GM12864 (cell line): ENCODE measurements at regions not wholly inside any gene's neighbourhood (a gene's known extent, or its start where the extent isn't known, plus 50 kb on each side); places are given as distances from the start of the nearest gene placed in this dataset.

Experiments
- DNase-seq: peaks from one replicate; pipeline ENCODE4 v3.0.0-alpha.2; 2011; ENCODE audit warnings: low read depth
- H3K4me3 ChIP-seq: 2 replicates; pipeline ENCODE4 v1.5.1; 2011; ENCODE audit warnings: mild to moderate bottlenecking, low read depth, low read length, control low read depth
- TF ChIP-seq, protein P1 (sequence below): IDR thresholded peaks from 2 replicates; pipeline ENCODE4 v1.5.1; 2011; ENCODE audit warnings: low read depth, mild to moderate bottlenecking, moderate library complexity, low read length, control low read depth, inconsistent platforms; ENCODE audit errors: missing control alignments

DNA sequence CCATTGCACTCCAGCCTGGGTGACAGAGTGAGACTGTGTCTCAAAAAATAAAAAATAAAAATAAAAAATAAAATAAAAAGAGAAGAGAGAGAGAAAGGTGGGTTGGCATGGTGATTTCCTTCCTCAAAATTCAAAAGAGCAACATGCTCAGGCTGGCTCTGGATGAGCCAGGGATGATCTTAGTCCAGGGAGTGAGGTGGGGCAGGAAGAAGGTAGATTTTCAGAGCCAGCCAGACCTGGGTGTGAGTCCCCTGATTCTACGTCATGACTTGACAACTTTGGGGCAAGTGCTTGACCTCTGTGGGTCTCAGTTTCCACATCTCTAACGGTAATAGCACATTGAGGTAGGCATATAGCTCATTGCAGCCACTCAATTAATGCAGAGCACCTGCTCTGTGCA is 109.4 kb upstream of the CTBP2 start:
- TF ChIP-seq, protein P1, sequence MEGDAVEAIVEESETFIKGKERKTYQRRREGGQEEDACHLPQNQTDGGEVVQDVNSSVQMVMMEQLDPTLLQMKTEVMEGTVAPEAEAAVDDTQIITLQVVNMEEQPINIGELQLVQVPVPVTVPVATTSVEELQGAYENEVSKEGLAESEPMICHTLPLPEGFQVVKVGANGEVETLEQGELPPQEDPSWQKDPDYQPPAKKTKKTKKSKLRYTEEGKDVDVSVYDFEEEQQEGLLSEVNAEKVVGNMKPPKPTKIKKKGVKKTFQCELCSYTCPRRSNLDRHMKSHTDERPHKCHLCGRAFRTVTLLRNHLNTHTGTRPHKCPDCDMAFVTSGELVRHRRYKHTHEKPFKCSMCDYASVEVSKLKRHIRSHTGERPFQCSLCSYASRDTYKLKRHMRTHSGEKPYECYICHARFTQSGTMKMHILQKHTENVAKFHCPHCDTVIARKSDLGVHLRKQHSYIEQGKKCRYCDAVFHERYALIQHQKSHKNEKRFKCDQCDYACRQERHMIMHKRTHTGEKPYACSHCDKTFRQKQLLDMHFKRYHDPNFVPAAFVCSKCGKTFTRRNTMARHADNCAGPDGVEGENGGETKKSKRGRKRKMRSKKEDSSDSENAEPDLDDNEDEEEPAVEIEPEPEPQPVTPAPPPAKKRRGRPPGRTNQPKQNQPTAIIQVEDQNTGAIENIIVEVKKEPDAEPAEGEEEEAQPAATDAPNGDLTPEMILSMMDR, result no peak
- DNase-seq, result no peak
- no peak overlapping the region for H3K4me3 ChIP-seq

GRCh38 chr10:125266966-125267365 is 106.6 kb upstream of the CTBP2 start:
- no peak overlapping the region for H3K4me3 ChIP-seq
- no peak for DNase-seq
- TF ChIP-seq, protein P1, result no peak

GRCh38 chr10:125266541-125266940 is 106.2 kb upstream of the CTBP2 start:
- DNase-seq, result no peak
- H3K4me3 ChIP-seq, result no peak overlapping the region
- TF ChIP-seq, protein P1, result no peak

DNA sequence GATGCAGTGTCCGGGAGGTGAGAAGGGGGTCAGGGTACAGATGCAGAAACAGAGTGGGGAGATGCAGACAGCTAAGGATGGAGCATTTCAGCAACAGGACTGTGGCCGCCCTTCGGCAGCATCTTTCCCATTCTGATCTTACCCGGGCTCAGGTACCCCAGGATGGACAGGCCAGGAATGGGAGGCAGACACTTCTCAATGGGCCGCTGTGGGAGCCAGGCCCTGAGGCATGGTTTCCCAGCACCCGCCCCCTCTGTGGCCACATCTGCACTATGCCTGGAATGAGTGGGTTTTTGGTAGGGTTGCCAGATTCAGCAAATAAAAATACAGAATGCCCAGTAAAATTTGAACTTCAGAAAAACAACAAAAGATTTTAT is 105.2 kb upstream of the CTBP2 start:
- no peak overlapping the region for H3K4me3 ChIP-seq
- TF ChIP-seq, protein P1, result no peak
- no peak for DNase-seq

DNA sequence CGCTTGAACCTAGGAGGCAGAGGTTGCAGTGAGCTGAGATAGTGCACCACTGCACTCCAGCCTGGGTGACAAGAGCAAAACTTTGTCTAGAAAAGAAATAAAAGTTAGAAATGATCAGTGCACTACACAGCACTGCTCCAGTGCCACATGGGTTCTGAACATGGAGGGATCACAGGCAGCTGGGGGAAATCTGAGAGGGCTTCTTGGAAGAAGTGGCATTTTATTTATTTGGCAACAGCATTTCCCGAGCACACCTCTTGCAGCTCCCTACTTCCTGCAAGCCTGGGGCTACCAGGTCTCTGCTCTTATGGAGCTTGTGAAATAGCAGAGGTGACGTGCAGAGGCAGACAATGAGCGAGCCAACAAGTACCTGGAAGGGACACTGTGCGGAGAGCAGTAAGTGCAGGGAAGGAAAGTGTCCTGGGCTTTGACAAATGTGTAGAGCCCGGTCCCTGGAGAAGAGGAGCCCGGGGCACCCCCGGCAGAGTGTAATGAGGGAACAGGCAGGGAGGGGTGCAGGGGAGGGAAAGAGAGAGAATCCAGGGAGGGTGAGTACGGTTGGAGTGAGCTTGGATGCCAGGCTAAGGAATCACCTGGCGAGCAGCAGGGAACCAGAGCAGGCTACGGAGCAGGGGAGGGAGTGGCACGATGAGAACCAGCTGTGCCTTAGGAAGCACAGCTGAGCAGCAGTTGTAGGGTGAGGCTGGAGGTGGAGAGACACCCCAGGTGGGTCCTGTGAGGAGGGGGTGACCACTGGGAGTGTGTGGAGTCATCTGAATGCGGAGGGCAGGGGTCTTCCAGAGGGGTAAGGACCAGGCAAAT is 104.6 kb upstream of the CTBP2 start:
- no peak overlapping the region for H3K4me3 ChIP-seq
- no peak for DNase-seq
- TF ChIP-seq, protein P1, result no peak

DNA sequence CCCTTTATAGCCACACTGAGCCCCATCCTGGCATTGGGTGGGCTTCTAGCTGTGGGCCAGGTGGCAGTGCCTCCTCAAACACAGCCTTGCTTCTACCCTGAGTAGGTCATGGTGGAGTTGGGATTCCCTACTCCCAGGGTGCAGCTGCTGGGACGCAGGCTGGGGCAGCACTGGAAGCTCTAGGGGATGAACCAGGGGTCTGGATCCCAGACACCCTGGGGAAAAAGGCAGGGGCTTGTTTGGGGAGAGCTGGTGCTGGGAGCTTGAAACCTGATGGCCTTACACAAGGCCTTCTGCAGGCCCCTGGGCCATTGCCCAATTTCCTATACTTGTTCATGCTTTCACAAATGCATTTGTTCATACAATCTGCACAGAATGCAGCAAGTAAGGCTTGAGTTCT is 103.7 kb upstream of the CTBP2 start:
- no peak for DNase-seq
- TF ChIP-seq, protein P1, result no peak
- H3K4me3 ChIP-seq, result no peak overlapping the region

- H3K4me3 ChIP-seq, result no peak overlapping the region
- DNase-seq, result no peak
- TF ChIP-seq, protein P1, result no peak
These were observed 103.2 kb upstream of the CTBP2 start for GRCh38 chr10:125263551-125263950.
